ENCODE measurements at regions not wholly inside any gene's neighbourhood (a gene's known extent, or its start where the extent isn't known, plus 50 kb on each side); places are given as distances from the start of the nearest gene placed in this dataset.
"Not testable (repeated sequence)": the region's sequence is repeated elsewhere in the genome, so short reads cannot be mapped to it uniquely, and the experiment has no call there.

- H3K9me3 ChIP-seq (ENCODE audit: control insufficient read depth, low read length), result no peaks in the 10 kb centered on the region
- no peak overlapping the region for H3K4me3 ChIP-seq (ENCODE audit: insufficient read depth, low read depth, low read length)
- WGBS, 2 experiments, result 94 to 96% methylated on average over 2 of the region's 2 CpGs
- no peaks in the 10 kb centered on the region for H3K27me3 ChIP-seq (ENCODE audit: control insufficient read depth, insufficient read depth, low read length, poor library complexity, severe bottlenecking)
- no peaks in the 10 kb centered on the region for H3K36me3 ChIP-seq (ENCODE audit: control insufficient read depth, insufficient read depth, low read length)
- peaks cover 9% of the 10 kb centered on the region for H3K4me1 ChIP-seq (ENCODE audit: control insufficient read depth, insufficient read depth, low read length)
- H3K27ac ChIP-seq (ENCODE audit: insufficient read depth, low read depth, low read length, poor library complexity, severe bottlenecking), result no peak overlapping the region
Observed at GRCh38 chr12:105880824-105881388, 257.8 kb downstream of the NUAK1 start.

- Histone ChIP-seq H3K27ac (ENCODE audit: insufficient read depth, low read depth, low read length, poor library complexity, severe bottlenecking) (no peak overlapping the region), H3K27me3 (ENCODE audit: control insufficient read depth, insufficient read depth, low read length, poor library complexity, severe bottlenecking) (no peaks in the 10 kb centered on the region), H3K4me1 (ENCODE audit: control insufficient read depth, insufficient read depth, low read length) (peaks cover 4% of the 10 kb centered on the region), H3K36me3 (ENCODE audit: control insufficient read depth, insufficient read depth, low read length) (no peaks in the 10 kb centered on the region), H3K4me3 (ENCODE audit: insufficient read depth, low read depth, low read length) (no peak overlapping the region), H3K9me3 (ENCODE audit: control insufficient read depth, low read length) (no peaks in the 10 kb centered on the region)
- 75 to 82% methylated on average over 1 of the region's 1 CpG for WGBS, 2 experiments
Observed at GRCh38 chr12:105882404-105882803, 256.4 kb downstream of the NUAK1 start.

GRCh38 chr12:105887131-105887530 lies 251.6 kb downstream of the NUAK1 start:
- H3K27ac ChIP-seq (ENCODE audit: insufficient read depth, low read depth, low read length, poor library complexity, severe bottlenecking), result no peak overlapping the region
- no peak overlapping the region for H3K4me3 ChIP-seq (ENCODE audit: insufficient read depth, low read depth, low read length)
- H3K9me3 ChIP-seq (ENCODE audit: control insufficient read depth, low read length), result no peaks in the 10 kb centered on the region
- H3K36me3 ChIP-seq (ENCODE audit: control insufficient read depth, insufficient read depth, low read length), result no peaks in the 10 kb centered on the region
- WGBS, 2 experiments, result 79 to 84% methylated on average over 3 of the region's 3 CpGs
- H3K4me1 ChIP-seq (ENCODE audit: control insufficient read depth, insufficient read depth, low read length), result peaks cover 7% of the 10 kb centered on the region
- no peaks in the 10 kb centered on the region for H3K27me3 ChIP-seq (ENCODE audit: control insufficient read depth, insufficient read depth, low read length, poor library complexity, severe bottlenecking)

DNA sequence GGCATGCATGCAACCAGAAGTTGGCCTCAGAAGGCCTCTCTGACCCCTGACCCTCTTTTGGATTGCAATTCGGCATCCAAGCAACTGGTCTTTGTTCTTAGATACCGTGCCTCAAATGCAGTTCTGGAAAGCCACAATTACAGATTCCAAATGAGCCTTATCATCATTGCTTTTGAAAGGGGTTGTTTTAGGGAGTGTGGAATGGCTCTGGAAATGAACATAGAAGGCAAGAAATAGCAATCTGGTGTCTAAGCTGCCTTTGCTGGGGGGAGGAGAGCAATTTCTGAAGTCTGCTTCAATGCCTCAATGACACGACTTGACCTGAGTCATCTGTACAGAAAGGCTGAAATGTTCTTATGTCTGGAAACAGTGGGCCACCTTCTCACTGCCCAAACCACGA lies 250.1 kb downstream of the NUAK1 start:
- WGBS, 2 experiments, result 76 to 84% methylated on average over 4 of the region's 4 CpGs
- Histone ChIP-seq H3K4me3 (ENCODE audit: insufficient read depth, low read depth, low read length) (no peak overlapping the region), H3K27me3 (ENCODE audit: control insufficient read depth, insufficient read depth, low read length, poor library complexity, severe bottlenecking) (no peaks in the 10 kb centered on the region), H3K36me3 (ENCODE audit: control insufficient read depth, insufficient read depth, low read length) (no peaks in the 10 kb centered on the region), H3K4me1 (ENCODE audit: control insufficient read depth, insufficient read depth, low read length) (peaks cover 4% of the 10 kb centered on the region), H3K9me3 (ENCODE audit: control insufficient read depth, low read length) (no peaks in the 10 kb centered on the region), H3K27ac (ENCODE audit: insufficient read depth, low read depth, low read length, poor library complexity, severe bottlenecking) (no peak overlapping the region)

- H3K9me3 ChIP-seq (ENCODE audit: control insufficient read depth, low read length), result no peaks in the 10 kb centered on the region
- H3K4me3 ChIP-seq (ENCODE audit: insufficient read depth, low read depth, low read length), result no peak overlapping the region
- 85 to 91% methylated on average over 3 to 4 of the region's 4 CpGs for WGBS, 2 experiments
- H3K4me1 ChIP-seq (ENCODE audit: control insufficient read depth, insufficient read depth, low read length), result peaks cover 4% of the 10 kb centered on the region
- H3K27ac ChIP-seq (ENCODE audit: insufficient read depth, low read depth, low read length, poor library complexity, severe bottlenecking), result no peak overlapping the region
- H3K36me3 ChIP-seq (ENCODE audit: control insufficient read depth, insufficient read depth, low read length), result no peaks in the 10 kb centered on the region
- H3K27me3 ChIP-seq (ENCODE audit: control insufficient read depth, insufficient read depth, low read length, poor library complexity, severe bottlenecking), result no peaks in the 10 kb centered on the region
Observed at GRCh38 chr12:105892362-105892910, 246.3 kb downstream of the NUAK1 start.

GRCh38 chr12:105895197-105895832 lies 243.4 kb downstream of the NUAK1 start:
- not testable (repeated sequence) for H3K27ac ChIP-seq (ENCODE audit: insufficient read depth, low read depth, low read length, poor library complexity, severe bottlenecking); H3K36me3 ChIP-seq (ENCODE audit: control insufficient read depth, insufficient read depth, low read length); H3K27me3 ChIP-seq (ENCODE audit: control insufficient read depth, insufficient read depth, low read length, poor library complexity, severe bottlenecking); H3K9me3 ChIP-seq (ENCODE audit: control insufficient read depth, low read length); H3K4me3 ChIP-seq (ENCODE audit: insufficient read depth, low read depth, low read length); H3K4me1 ChIP-seq (ENCODE audit: control insufficient read depth, insufficient read depth, low read length)
- 86 to 96% methylated on average over 10 of the region's 10 CpGs for WGBS, 2 experiments

DNA sequence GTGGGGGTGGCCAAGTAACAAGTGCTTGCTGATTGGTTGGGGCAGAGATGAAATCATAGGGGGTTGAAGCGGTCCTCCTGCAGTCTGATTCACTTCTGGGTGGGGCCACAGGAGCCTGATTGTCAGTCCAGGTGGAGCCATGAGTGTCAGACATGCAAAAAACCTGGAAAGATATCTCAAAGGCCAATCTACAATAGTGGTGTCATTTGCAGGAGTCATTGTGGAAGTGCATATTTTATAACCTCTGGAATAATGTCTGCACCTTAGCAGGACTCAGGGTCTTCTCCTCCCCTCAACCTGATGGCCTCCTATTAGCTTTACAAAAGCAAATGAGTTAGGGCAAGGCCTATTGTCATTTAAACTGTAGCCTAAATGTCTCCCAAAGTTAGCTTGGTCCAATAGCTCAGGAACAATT lies 241.4 kb downstream of the NUAK1 start:
- WGBS, 2 experiments, result 43 to 54% methylated on average over 1 of the region's 1 CpG
- no peaks in the 10 kb centered on the region for H3K4me1 ChIP-seq (ENCODE audit: control insufficient read depth, insufficient read depth, low read length)

GRCh38 chr12:105898271-105898670 lies 240.5 kb downstream of the NUAK1 start:
- not testable (repeated sequence) for H3K4me3 ChIP-seq (ENCODE audit: insufficient read depth, low read depth, low read length); H3K36me3 ChIP-seq (ENCODE audit: control insufficient read depth, insufficient read depth, low read length); H3K4me1 ChIP-seq (ENCODE audit: control insufficient read depth, insufficient read depth, low read length); H3K27me3 ChIP-seq (ENCODE audit: control insufficient read depth, insufficient read depth, low read length, poor library complexity, severe bottlenecking); H3K27ac ChIP-seq (ENCODE audit: insufficient read depth, low read depth, low read length, poor library complexity, severe bottlenecking); H3K9me3 ChIP-seq (ENCODE audit: control insufficient read depth, low read length)
- WGBS, 2 experiments, result 81% methylated on average over 6 of the region's 6 CpGs

More for the DNA sequence above, 241.4 kb downstream of the NUAK1 start:
- Histone ChIP-seq H3K27ac (ENCODE audit: insufficient read depth, low read depth, low read length, poor library complexity, severe bottlenecking) (no peak overlapping the region), H3K36me3 (ENCODE audit: control insufficient read depth, insufficient read depth, low read length) (no peaks in the 10 kb centered on the region), H3K9me3 (ENCODE audit: control insufficient read depth, low read length) (no peaks in the 10 kb centered on the region), H3K4me3 (ENCODE audit: insufficient read depth, low read depth, low read length) (no peak overlapping the region), H3K27me3 (ENCODE audit: control insufficient read depth, insufficient read depth, low read length, poor library complexity, severe bottlenecking) (no peaks in the 10 kb centered on the region)

DNA sequence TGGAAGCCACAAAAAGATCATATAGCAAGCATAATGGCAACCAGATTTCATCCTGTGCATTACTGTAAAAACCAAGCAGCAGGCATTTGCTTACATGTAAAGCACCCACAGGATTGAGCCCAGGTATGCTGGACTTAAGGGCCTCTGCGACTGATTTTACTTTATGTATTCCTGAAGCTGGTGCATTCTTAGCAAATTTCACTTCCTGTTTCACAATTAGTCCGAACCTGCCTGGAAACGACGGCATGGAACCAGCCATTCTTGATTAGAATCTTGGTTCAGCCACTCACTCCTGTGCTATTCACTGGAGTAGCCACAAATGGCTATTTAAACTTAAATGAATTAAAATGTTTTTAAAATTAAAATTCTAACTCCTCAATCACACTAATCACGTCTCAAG lies 239.2 kb downstream of the NUAK1 start:
- Histone ChIP-seq H3K4me1 (ENCODE audit: control insufficient read depth, insufficient read depth, low read length) (no peaks in the 10 kb centered on the region), H3K27ac (ENCODE audit: insufficient read depth, low read depth, low read length, poor library complexity, severe bottlenecking) (no peak overlapping the region), H3K27me3 (ENCODE audit: control insufficient read depth, insufficient read depth, low read length, poor library complexity, severe bottlenecking) (no peaks in the 10 kb centered on the region), H3K4me3 (ENCODE audit: insufficient read depth, low read depth, low read length) (no peak overlapping the region), H3K9me3 (ENCODE audit: control insufficient read depth, low read length) (no peaks in the 10 kb centered on the region), H3K36me3 (ENCODE audit: control insufficient read depth, insufficient read depth, low read length) (no peaks in the 10 kb centered on the region)
- WGBS, 2 experiments, result 94 to 98% methylated on average over 4 to 5 of the region's 5 CpGs

GRCh38 chr12:105906561-105906960 lies 232.2 kb downstream of the NUAK1 start:
- Histone ChIP-seq H3K36me3 (ENCODE audit: control insufficient read depth, insufficient read depth, low read length) (no peaks in the 10 kb centered on the region), H3K27ac (ENCODE audit: insufficient read depth, low read depth, low read length, poor library complexity, severe bottlenecking) (no peak overlapping the region), H3K9me3 (ENCODE audit: control insufficient read depth, low read length) (no peaks in the 10 kb centered on the region), H3K27me3 (ENCODE audit: control insufficient read depth, insufficient read depth, low read length, poor library complexity, severe bottlenecking) (no peaks in the 10 kb centered on the region), H3K4me3 (ENCODE audit: insufficient read depth, low read depth, low read length) (no peak overlapping the region), H3K4me1 (ENCODE audit: control insufficient read depth, insufficient read depth, low read length) (no peaks in the 10 kb centered on the region)
- 97 to 98% methylated on average over 1 of the region's 1 CpG for WGBS, 2 experiments
